HepG2 (cell line): ENCODE measurements at regions not wholly inside any gene's neighbourhood (a gene's known extent, or its start where the extent isn't known, plus 50 kb on each side); places are given as distances from the start of the nearest gene placed in this dataset.

ENCODE experiments used
- ATAC-seq: fragments of 200-7000 bp; cut with Tn5 transposase; 3 replicates; pipeline ENCODE4 v1.9.1; 2020; ENCODE audit warnings: mild to moderate bottlenecking, moderate library complexity
- BruUV-seq: library from RNA; stranded (reverse); fragments of 400-500 nt; replicated peaks from 2 replicates; lab custom pipeline; 2021; lab: Mats Ljungman, UMichigan
- CTCF ChIA-PET: fragments of 300-600 bp; formaldehyde crosslinking; extraction: SDS; loops from one replicate; lab custom pipeline; 2021; ENCODE audit warnings: low total read pairs, inconsistent platforms, low intra/inter-chr PET ratio; lab: Yijun Ruan, JAX
- POLR2A ChIA-PET: fragments of 350-600 bp; sonication (Branson Sonifier 250); formaldehyde crosslinking; loops from one replicate; lab custom pipeline; 2020; ENCODE audit warnings: antibody characterized with exemption, inconsistent platforms; lab: Yijun Ruan, JAX
- DNase-seq: peaks from one replicate; pipeline ENCODE4 v3.0.0-alpha.2; 2015; ENCODE audit warnings: low spot score
- FAIRE-seq: peaks from 3 replicates; lab custom pipeline; 2011; peaks lifted over from hg19 to GRCh38; lab: Jason Lieb, UNC
- H2AFZ ChIP-seq: one replicate; pipeline ENCODE4 v1.6.1; 2011; ENCODE audit warnings: low read length, inconsistent platforms
- H3K27ac ChIP-seq: fragments of 300-600 bp; 3 replicates; pipeline ENCODE4 v1.8.0; 2011; ENCODE audit warnings: mixed run types, mild to moderate bottlenecking, mixed read lengths, low read length, inconsistent platforms; ENCODE audit not compliant: insufficient read depth; ENCODE audit errors: extremely low read length
- H3K27me3 ChIP-seq, 2 experiments: fragments of 200-600 bp in 1 of 2; 2 replicates in 1 of 2; 3 replicates in 1 of 2; pipeline versions ENCODE4 v1.6.0 to v1.8.0; 2011; ENCODE audit warnings: low read length in 2 of 2, mild to moderate bottlenecking in 2 of 2, moderate library complexity in 2 of 2, inconsistent platforms in 1 of 2; ENCODE audit not compliant: insufficient read depth in 2 of 2, control insufficient read depth in 1 of 2
- H3K36me3 ChIP-seq, 2 experiments: fragments of 200-600 bp in 1 of 2; replicated peaks in 1 of 2; 2 replicates in 1 of 2; 3 replicates in 1 of 2; pipeline versions ENCODE4 v1.5.1 to v1.8.0; 2011; ENCODE audit warnings: low read length in 2 of 2, inconsistent platforms in 1 of 2; ENCODE audit not compliant: insufficient read depth in 2 of 2, control insufficient read depth in 1 of 2
- H3K4me1 ChIP-seq: 2 replicates; pipeline ENCODE4 v1.5.1; 2012; ENCODE audit warnings: low read length, inconsistent platforms; ENCODE audit not compliant: insufficient read depth
- H3K4me2 ChIP-seq: 2 replicates; pipeline ENCODE4 v1.6.0; 2011; ENCODE audit warnings: low read depth, low read length, inconsistent platforms
- H3K4me3 ChIP-seq, 3 experiments: fragments of 200-600 bp in 1 of 3; sonication (generic), shearing (Covaris generic) in 1 of 3; replicated peaks in 1 of 3; 2 replicates each; pipeline ENCODE4 v1.5.1; 2011 to 2016; ENCODE audit warnings: low read length in 3 of 3, inconsistent platforms in 2 of 3, low read depth in 2 of 3, mild to moderate bottlenecking in 2 of 3, control low read depth in 1 of 3, mixed read lengths in 1 of 3; ENCODE audit not compliant: insufficient read depth in 1 of 3
- H3K79me2 ChIP-seq: one replicate; pipeline ENCODE4 v1.6.1; 2011; ENCODE audit warnings: low read length, inconsistent platforms; ENCODE audit not compliant: insufficient read depth
- H3K9ac ChIP-seq: 2 replicates; pipeline ENCODE4 v1.6.0; 2011; ENCODE audit warnings: mild to moderate bottlenecking, low read depth, low read length, inconsistent platforms; ENCODE audit not compliant: insufficient read depth
- H3K9me3 ChIP-seq: 2 replicates; pipeline ENCODE4 v1.5.1; 2012; ENCODE audit warnings: mild to moderate bottlenecking, low read length
- H4K20me1 ChIP-seq: 2 replicates; pipeline ENCODE4 v1.6.0; 2011; ENCODE audit warnings: inconsistent platforms, mild to moderate bottlenecking, low read length, moderate library complexity; ENCODE audit not compliant: insufficient read depth
- ARID2 ChIP-seq: sonication (generic); formaldehyde crosslinking; IDR thresholded peaks from 2 replicates; pipeline ENCODE4 v1.8.1; 2022; ENCODE audit warnings: mild to moderate bottlenecking, missing genetic modification reagents, borderline replicate concordance
- BRF2 ChIP-seq: sonication (generic); formaldehyde crosslinking; IDR thresholded peaks from 2 replicates; pipeline ENCODE4 v1.8.1; 2022; ENCODE audit warnings: mild to moderate bottlenecking, missing genetic modification reagents
- CHD2 ChIP-seq: IDR thresholded peaks from 2 replicates; pipeline ENCODE4 v1.6.1; 2011; ENCODE audit warnings: low read depth, low read length, improper control_type of control experiment
- ESRRA ChIP-seq: sonication (generic); formaldehyde crosslinking; IDR thresholded peaks from 2 replicates; pipeline ENCODE4 v1.5.1; 2020; ENCODE audit warnings: mild to moderate bottlenecking, low read depth, missing genetic modification reagents
- FOXA1 ChIP-seq, 2 experiments: fragments of 450-650 bp in 1 of 2; sonication (generic) in 1 of 2; formaldehyde crosslinking in 1 of 2; IDR thresholded peaks; 2 replicates each; pipeline versions ENCODE4 v1.4.0 to v1.6.1; 2016 to 2020; ENCODE audit warnings: missing genetic modification reagents in 1 of 2
- GPN1 ChIP-seq: sonication (generic); formaldehyde crosslinking; IDR thresholded peaks from 2 replicates; pipeline ENCODE4 v1.5.1; 2020; ENCODE audit warnings: missing genetic modification reagents, borderline replicate concordance
- HNRNPLL ChIP-seq: fragments of 200-400 bp; formaldehyde crosslinking; IDR thresholded peaks from 2 replicates; pipeline ENCODE4 v1.6.1; 2017; ENCODE audit warnings: mild to moderate bottlenecking, low read depth, low read length; ENCODE audit not compliant: poor library complexity, severe bottlenecking
- MTF2 ChIP-seq: sonication (generic); formaldehyde crosslinking; IDR thresholded peaks from 2 replicates; pipeline ENCODE4 v1.5.0; 2020; ENCODE audit warnings: missing genetic modification reagents, borderline replicate concordance
- NR1H2 ChIP-seq: sonication (generic); formaldehyde crosslinking; IDR thresholded peaks from 2 replicates; pipeline ENCODE4 v1.8.1; 2022; ENCODE audit warnings: low read depth, missing genetic modification reagents, borderline replicate concordance
- SCMH1 ChIP-seq: sonication (generic); formaldehyde crosslinking; IDR thresholded peaks from 2 replicates; pipeline ENCODE4 v1.9.0; 2021; ENCODE audit warnings: missing genetic modification reagents, mild to moderate bottlenecking, borderline replicate concordance
- TCF7L2 ChIP-seq: IDR thresholded peaks from 2 replicates; pipeline ENCODE4 v1.6.1; 2011; ENCODE audit warnings: mild to moderate bottlenecking, low read depth, low read length, moderate library complexity
- TEF ChIP-seq: sonication (generic); formaldehyde crosslinking; IDR thresholded peaks from 2 replicates; pipeline ENCODE4 v1.5.0; 2020; ENCODE audit warnings: missing genetic modification reagents
- THAP9 ChIP-seq: sonication (generic); formaldehyde crosslinking; IDR thresholded peaks from 2 replicates; pipeline ENCODE4; 2020; ENCODE audit warnings: missing genetic modification reagents, mild to moderate bottlenecking, borderline replicate concordance
- TRIM24 ChIP-seq: sonication (generic); formaldehyde crosslinking; IDR thresholded peaks from 2 replicates; pipeline ENCODE4 v1.8.0; 2022; ENCODE audit warnings: mild to moderate bottlenecking, missing genetic modification reagents
- ZFAT ChIP-seq: sonication (generic); formaldehyde crosslinking; conservative IDR thresholded peaks from 2 replicates; pipeline ENCODE4 v1.8.1; 2023; ENCODE audit warnings: missing genetic modification reagents, inconsistent platforms
- ZFP82 ChIP-seq: sonication (generic); formaldehyde crosslinking; IDR thresholded peaks from 2 replicates; pipeline ENCODE4 v1.5.1; 2020; ENCODE audit warnings: mild to moderate bottlenecking, missing genetic modification reagents, borderline replicate concordance
- ZNF264 ChIP-seq: sonication (generic); formaldehyde crosslinking; IDR thresholded peaks from 2 replicates; pipeline ENCODE4 v1.4.0; 2020; ENCODE audit warnings: missing genetic modification reagents
- ZNF350 ChIP-seq: sonication (generic); formaldehyde crosslinking; IDR thresholded peaks from 2 replicates; pipeline ENCODE4 v1.4.0; 2020; ENCODE audit warnings: mild to moderate bottlenecking, low read depth, missing genetic modification reagents, borderline replicate concordance
- ZNF430 ChIP-seq: sonication (generic); formaldehyde crosslinking; IDR thresholded peaks from 2 replicates; pipeline ENCODE4 v1.9.0; 2021; ENCODE audit warnings: mild to moderate bottlenecking, missing genetic modification reagents
- WGBS: methylation state at CpG from one replicate; pipeline ENCODE4 v1.1.6; 2017; ENCODE audit warnings: low lambda C conversion rate; 5-methylcytosine and 5-hydroxymethylcytosine counted together
- in situ Hi-C: cut with HindIII; loops from 2 replicates; pipeline ENCODE4 v1.10.0; 2017; ENCODE audit warnings: low pct_unique_long_range_greater_than_20kb; ENCODE audit not compliant: extremely low pct_ligation_motif_present
- intact Hi-C: fragments of 100-400 bp; cut with micrococcal nuclease; formaldehyde crosslinking; loops from one replicate; pipeline ENCODE4 v1.10.0; 2022; ENCODE audit not compliant: unreplicated experiment

GRCh38 chr1:222975472-222976122 is 160.8 kb downstream of the DISP1 start:
- WGBS = 84% methylated on average over 6 of the region's 6 CpGs
- BruUV-seq = no TSS peak
- ATAC-seq = no peak
- Histone ChIP-seq H3K27ac (no peak overlapping the region), H2AFZ (no peak overlapping the region), H3K4me1 (no peaks in the 10 kb centered on the region), H4K20me1 (no peaks in the 10 kb centered on the region), H3K9ac (no peak overlapping the region), H3K27me3 (no peaks in the 10 kb centered on the region), H3K79me2 (no peaks in the 10 kb centered on the region), H3K9me3 (no peaks in the 10 kb centered on the region), H3K4me3 (no peak overlapping the region), H3K36me3 (no peaks in the 10 kb centered on the region), H3K4me2 (no peak overlapping the region)
- no peak for DNase-seq
- TF ChIP-seq SCMH1 (CRISPR knock-in tag) = no peak
- no peak for TF ChIP-seq MTF2 (CRISPR knock-in tag)
- TF ChIP-seq ZNF264 (CRISPR knock-in tag) = no peak
- TF ChIP-seq ZFP82 (CRISPR knock-in tag) = no peak
- TF ChIP-seq ZFAT (CRISPR knock-in tag) = no peak
- TF ChIP-seq FOXA1 (IDR thresholded peaks at IDR 0.05) = no peak
- no peak for TF ChIP-seq FOXA1 (CRISPR knock-in tag; IDR thresholded peaks at IDR 0.05)
- no peak for TF ChIP-seq CHD2
- TF ChIP-seq ESRRA (CRISPR knock-in tag) = no peak
- no peak for TF ChIP-seq NR1H2 (CRISPR knock-in tag)
- no peak for TF ChIP-seq HNRNPLL
- no peak for TF ChIP-seq TEF (CRISPR knock-in tag)
- no peak for TF ChIP-seq ZNF350
- TF ChIP-seq GPN1 = no peak
- TF ChIP-seq TCF7L2 = no peak
- TF ChIP-seq ZNF430 (CRISPR knock-in tag) = no peak
- no peak for TF ChIP-seq THAP9
- no peak for TF ChIP-seq ARID2 (CRISPR knock-in tag)
- no peak for TF ChIP-seq TRIM24 (CRISPR knock-in tag)
- TF ChIP-seq BRF2 (CRISPR knock-in tag) = no peak
- ChIA-PET POLR2A (no interaction called here), CTCF (no interaction called here)
- in situ Hi-C loops = no loop called here
- intact Hi-C loops = no loop called here
- FAIRE-seq = no peak
